Activated CD8-positive, alpha-beta memory T cell treated with anti-CD3 and anti-CD28 coated beads, Interleukin-2, amount 50 U/mL, for 1 hour (primary cell): ENCODE measurements at regions not wholly inside any gene's neighbourhood (a gene's known extent, or its start where the extent isn't known, plus 50 kb on each side); places are given as distances from the start of the nearest gene placed in this dataset.
"Not testable (repeated sequence)": the region's sequence is repeated elsewhere in the genome, so short reads cannot be mapped to it uniquely, and the experiment has no call there.

Source experiments
- DNase-seq: peaks from one replicate; pipeline ENCODE4 v3.0.0-alpha.2; 2020; ENCODE audit errors: extremely low read depth

DNA sequence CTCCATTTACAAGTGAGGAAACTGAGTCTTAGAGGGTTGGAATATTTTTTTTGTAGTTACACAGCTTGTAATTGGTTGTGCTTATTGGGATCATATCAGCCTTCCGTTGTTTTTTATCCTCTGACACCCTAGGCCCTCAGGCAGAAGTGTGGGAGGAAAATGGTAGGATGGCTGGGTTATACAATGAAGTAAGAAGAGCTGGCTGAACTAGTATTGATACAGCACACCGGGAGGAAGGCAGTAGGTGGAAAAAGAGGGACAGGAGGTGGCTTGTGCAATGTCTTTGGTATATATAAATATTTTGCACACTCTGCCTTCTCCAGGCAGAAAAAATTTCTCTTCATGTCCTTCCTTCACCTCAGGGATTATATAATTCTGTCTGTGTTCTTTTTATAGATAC is 214.3 kb upstream of the SGO1 start:
- DNase-seq: no peak

GRCh38 chr3:20396335-20396734 is 210.3 kb upstream of the SGO1 start:
- no peak for DNase-seq

- no peak for DNase-seq
Measured at GRCh38 chr3:20395692-20396091, 209.7 kb upstream of the SGO1 start.

DNA sequence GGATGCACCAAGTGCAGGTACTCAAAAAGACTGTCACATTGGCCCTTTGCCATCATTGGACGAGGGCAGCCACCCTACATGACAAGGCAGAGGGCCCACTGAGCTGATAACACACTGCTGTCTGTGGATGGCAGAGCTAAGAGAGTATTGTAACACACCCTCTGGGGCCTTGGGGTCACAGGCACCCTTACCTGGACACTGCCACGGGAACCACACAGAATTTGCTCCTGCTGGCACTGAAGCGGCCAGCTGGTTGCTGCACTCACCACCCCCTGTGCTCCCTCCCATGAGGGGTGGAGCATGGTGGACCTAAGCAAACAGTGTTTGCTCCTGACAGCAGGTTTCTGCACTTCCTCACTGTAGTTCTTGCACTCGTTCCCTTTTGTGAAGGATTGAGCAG is 208.2 kb upstream of the SGO1 start:
- no peak for DNase-seq

DNA sequence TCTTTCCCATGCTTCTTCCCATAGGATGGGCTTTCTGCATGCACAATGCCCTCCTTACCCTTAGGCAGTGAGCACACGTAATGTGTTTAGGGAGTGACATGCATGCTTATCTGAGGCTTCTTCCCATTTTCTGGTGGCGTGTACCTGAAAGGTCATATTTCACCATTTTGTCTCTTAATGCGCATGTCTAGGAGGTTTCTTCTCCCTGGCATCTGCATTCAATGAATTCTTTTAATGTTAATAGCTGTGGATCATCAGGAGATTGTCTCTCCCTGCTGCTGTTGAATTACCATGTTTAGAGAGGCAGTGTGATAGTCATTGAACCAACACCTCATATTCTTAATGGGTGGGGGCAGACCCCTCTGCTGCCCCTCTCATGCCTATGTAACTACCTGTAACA is 205.6 kb upstream of the SGO1 start:
- no peak for DNase-seq

GRCh38 chr3:20388971-20389370 is 203.0 kb upstream of the SGO1 start:
- no peak for DNase-seq

GRCh38 chr3:20380295-20380694 is 194.3 kb upstream of the SGO1 start:
- DNase-seq: no peak

GRCh38 chr3:20378315-20378714 is 192.3 kb upstream of the SGO1 start:
- no peak for DNase-seq

DNA sequence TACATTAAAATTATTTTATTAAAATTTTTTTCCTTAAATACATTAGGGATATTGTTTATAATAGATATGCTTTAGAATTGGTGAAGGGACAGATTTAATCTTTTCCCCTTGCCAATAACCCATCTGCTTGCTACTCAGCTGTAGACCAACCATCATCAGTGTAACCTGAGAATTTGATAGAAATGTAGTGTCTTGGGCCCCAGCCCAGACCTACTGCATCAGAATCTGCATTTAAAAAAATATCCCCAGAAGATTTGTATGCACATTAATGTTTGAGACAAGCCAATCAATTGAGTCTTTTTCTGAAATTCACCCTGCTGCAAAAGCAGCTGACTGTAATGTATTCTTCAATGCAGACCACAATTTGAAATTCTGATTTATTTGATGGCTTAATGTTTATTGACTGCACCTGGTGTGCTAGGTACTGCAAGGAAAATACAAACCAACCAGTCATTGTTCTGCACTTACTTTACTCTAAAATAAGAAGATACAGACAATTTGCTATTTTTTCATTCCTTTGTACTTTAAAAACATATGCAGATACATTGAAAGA is 190.7 kb upstream of the SGO1 start:
- DNase-seq: no peak

- no peak for DNase-seq
Measured at GRCh38 chr3:20375302-20375701, 189.3 kb upstream of the SGO1 start.

- DNase-seq: not testable (repeated sequence)
Measured at GRCh38 chr3:20370273-20371063, 184.5 kb upstream of the SGO1 start.

DNA sequence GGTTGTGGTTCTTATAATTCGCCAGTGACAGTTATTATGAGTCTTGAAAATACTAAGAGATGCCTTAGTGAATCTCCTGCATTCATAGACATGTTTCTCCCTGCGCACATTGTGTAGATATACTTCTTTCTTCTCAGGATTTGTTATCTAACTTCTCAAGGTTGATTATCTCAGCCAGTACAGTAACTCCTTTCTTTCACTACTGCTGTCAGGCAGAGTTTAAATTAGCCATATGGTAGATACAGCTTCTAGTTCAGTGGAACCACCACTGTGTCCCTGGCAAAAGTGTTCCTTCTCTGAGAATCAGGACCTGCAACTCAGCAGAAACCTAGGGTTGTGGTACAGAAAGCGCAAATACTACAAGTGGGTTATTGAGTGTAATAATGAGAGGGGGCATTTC is 175.0 kb upstream of the SGO1 start:
- no peak for DNase-seq

- DNase-seq: no peak
Measured at GRCh38 chr3:20353286-20353685, 167.3 kb upstream of the SGO1 start.

DNA sequence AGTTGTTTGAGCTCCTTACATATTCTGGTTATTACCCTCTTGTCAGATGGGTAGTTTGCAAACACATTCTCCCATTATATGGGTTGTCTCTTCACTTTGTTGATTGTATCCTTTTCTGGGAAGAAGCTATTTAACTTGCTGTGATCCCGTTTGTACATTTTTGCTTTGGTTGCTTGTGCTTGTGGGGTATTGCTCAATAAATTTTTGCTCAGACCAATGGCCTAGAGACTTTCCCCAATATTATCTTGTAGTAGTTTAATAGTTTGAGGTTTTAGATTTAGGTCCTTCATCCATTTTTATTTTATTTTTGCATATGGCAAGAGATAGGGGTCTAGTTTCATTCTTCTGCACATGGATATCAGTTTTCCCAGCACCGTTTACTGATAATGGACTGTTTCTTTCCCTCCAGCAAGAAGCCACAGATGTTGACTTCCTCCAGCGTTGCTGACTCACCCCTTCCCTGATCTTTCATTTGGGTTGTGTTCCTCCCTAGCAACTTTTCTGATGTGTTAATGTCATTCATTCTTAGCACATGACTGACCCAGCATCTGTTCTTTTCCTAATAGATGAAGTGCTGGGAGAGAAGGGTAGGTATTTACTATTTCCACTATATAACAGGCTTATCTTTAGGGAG is 166.7 kb upstream of the SGO1 start:
- DNase-seq: no peak

- DNase-seq: no peak
Measured at GRCh38 chr3:20350449-20350848, 164.4 kb upstream of the SGO1 start.

DNA sequence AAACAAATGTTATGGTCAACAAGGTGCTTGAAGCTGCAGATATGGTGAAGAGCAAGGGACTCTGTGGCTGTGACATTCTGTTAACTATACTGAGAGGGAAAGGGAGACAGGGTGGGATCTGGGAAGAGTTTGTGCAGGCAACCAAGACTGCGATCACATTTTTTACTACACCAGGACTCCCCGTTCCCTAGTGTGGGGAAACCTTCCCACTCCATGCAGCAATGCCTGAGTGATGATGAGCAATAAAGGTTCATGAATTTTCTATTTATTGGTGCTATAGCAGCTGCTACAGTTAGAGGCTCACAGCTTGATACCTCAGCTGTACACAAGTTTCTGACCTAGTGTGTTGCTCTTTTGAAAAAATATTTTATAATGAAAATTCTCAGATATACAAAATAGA is 160.9 kb upstream of the SGO1 start:
- DNase-seq: no peak

DNA sequence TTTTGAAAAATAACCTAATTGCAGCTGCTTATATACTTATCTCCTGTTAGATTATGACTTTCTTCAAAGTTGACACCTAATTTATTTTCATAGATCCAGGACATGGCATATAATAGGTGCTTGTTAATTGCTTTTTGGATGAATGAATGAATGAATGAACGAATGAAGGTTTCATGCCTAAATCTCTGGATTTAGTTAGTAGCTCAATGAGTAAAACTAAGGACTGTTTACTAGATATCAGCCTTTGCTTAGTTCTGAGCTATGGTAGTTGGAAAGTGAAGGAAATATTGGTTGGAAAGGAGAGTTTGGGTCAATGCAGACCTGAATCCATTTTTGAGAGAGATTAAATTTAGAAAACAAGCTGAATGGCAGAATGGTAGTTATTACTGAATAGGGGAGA is 160.4 kb upstream of the SGO1 start:
- no peak for DNase-seq

GRCh38 chr3:20344400-20344959 is 158.5 kb upstream of the SGO1 start:
- no peak for DNase-seq

GRCh38 chr3:20343790-20344189 is 157.8 kb upstream of the SGO1 start:
- DNase-seq: no peak

GRCh38 chr3:20340324-20340928 is 154.4 kb upstream of the SGO1 start:
- DNase-seq: peak; percentile 0

DNA sequence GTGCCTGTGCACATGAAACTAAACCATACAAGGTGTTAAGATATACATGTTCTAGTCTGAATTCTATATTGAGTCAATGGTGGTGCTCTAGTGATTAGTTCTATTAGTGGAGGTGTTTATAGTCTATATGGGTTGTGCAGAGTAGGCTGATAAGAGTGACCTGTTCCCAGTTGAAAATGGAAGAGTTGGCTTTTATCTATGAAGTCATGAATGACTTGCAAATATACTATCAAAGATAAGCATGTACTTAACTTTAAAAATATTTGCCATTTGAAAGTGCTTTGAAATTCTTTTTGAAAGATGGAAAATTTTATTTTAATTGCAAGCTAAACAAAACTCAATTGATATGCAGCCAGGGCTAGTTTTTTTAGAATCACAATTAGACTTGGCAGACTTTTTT is 150.6 kb upstream of the SGO1 start:
- DNase-seq: no peak

- no peak for DNase-seq
Measured at GRCh38 chr3:20334842-20335241, 148.8 kb upstream of the SGO1 start.

DNA sequence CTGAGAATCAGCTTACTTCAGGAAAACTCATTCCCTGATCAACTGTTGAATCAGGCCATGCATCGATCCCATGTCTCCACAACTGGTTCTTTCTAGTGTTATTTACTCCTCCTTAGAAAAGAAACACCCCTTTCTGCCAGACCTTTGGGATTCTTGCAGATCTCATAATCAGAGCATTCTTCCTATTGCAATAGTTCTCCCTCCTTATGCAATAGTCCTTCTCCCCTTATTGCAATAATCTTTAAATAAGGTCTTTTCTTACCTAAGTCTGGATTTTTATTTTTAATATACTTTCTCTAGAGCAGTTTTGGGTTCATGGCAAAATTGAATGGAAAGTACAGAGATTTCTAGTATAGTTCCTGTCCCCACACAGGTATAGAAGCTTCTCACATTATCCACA is 141.9 kb upstream of the SGO1 start:
- DNase-seq: no peak
